GM12865 (cell line): ENCODE measurements at regions not wholly inside any gene's neighbourhood (a gene's known extent, or its start where the extent isn't known, plus 50 kb on each side); places are given as distances from the start of the nearest gene placed in this dataset.

Experiments
- DNase-seq: peaks from one replicate; pipeline ENCODE4 v3.0.0; 2010; ENCODE audit warnings: low read depth
- H3K4me3 ChIP-seq: 2 replicates; pipeline ENCODE4 v1.5.1; 2011; ENCODE audit warnings: mild to moderate bottlenecking, low read depth, low read length, control low read depth
- TF ChIP-seq, protein P1 (sequence below): IDR thresholded peaks from 2 replicates; pipeline ENCODE4 v1.5.1; 2011; ENCODE audit warnings: low read length, control low read depth, low read depth, inconsistent platforms; ENCODE audit not compliant: insufficient read depth; ENCODE audit errors: missing control alignments

DNA sequence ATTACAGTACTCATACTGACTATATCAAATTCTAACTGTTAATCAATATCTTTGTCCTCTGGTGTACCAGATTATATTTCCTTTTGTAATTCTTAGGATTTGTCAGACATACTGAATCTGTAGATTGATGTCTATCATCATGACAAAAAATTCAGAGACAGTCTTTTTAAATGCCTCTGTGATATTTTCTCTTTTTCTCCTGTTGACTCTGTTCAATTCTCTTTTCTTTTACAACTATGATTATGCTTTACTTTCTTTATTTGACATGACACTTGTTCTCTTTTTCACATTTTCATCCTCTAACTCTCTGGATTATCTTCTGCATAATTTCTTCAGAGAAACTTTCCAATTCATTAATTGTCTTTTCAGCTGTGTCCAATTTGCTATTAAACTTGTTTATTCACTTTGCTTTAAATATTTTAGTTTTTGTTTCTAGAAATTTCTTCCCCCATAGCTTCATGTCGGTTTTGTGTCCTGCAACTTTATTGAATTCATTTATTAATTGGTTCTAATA, 153.6 kb downstream of the PFKFB3 start:
- TF ChIP-seq, protein P1, sequence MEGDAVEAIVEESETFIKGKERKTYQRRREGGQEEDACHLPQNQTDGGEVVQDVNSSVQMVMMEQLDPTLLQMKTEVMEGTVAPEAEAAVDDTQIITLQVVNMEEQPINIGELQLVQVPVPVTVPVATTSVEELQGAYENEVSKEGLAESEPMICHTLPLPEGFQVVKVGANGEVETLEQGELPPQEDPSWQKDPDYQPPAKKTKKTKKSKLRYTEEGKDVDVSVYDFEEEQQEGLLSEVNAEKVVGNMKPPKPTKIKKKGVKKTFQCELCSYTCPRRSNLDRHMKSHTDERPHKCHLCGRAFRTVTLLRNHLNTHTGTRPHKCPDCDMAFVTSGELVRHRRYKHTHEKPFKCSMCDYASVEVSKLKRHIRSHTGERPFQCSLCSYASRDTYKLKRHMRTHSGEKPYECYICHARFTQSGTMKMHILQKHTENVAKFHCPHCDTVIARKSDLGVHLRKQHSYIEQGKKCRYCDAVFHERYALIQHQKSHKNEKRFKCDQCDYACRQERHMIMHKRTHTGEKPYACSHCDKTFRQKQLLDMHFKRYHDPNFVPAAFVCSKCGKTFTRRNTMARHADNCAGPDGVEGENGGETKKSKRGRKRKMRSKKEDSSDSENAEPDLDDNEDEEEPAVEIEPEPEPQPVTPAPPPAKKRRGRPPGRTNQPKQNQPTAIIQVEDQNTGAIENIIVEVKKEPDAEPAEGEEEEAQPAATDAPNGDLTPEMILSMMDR: no peak
- DNase-seq: no peak

DNA sequence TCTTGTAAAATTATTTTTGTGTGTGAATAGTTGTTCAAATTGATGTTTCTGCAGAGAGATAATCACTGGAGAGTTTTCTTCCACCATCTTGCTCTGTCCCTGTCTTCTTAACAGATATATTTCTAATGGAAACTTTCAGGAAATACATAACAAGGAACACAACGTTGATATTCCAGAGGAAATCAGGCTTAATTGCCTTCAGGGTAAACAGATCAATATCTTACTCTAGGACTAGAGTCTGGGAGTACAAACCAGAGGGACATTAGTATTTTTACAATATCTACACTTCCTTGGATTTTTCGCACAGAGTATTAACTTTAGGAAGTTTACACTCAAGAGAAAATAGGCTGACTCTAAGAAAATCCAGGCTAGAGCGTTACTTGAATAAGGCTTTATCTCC, 159.1 kb downstream of the PFKFB3 start:
- no peak overlapping the region for H3K4me3 ChIP-seq
- TF ChIP-seq, protein P1: no peak
- no peak for DNase-seq

More for the DNA sequence above, 153.6 kb downstream of the PFKFB3 start:
- H3K4me3 ChIP-seq: no peak overlapping the region

DNA sequence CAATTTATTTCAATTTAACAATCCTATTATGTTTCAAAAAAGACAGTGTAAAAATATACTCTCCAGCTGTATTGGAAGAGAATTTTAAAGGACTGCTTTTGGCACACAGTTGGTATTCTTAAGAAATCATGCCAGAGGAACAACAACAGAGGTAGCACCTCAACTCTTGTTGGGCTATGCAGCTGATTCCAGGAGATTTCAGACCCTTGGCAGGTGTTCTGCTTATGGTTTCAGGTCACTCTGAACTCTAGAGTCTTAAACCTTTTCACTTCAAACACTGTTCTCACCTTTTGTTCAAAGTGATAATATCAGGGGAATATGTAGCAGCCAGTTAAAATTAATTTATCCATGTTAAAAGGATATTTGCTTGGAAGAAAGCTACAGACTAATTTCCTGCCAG, 160.1 kb downstream of the PFKFB3 start:
- DNase-seq: no peak
- no peak overlapping the region for H3K4me3 ChIP-seq
- TF ChIP-seq, protein P1: no peak

DNA sequence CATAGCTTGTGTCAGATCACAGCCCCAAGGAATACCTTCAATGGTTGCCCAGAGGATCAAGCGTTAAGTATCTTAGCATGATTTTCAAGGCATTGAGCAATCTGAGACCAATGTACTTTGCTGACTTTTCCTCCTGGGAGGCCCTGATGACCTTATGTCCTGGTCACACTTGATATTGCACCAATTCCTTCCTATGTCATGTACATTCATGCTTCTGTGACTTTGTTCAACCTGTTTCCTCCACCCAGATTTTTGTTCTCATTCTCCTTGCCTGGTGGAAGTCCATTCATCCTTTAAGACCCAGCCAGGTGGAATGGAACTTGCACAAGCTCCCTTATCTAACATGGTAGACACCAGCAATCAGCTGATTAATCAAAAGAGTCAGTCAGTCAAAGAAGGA, 160.8 kb downstream of the PFKFB3 start:
- no peak for DNase-seq
- TF ChIP-seq, protein P1: no peak
- no peak overlapping the region for H3K4me3 ChIP-seq

DNA sequence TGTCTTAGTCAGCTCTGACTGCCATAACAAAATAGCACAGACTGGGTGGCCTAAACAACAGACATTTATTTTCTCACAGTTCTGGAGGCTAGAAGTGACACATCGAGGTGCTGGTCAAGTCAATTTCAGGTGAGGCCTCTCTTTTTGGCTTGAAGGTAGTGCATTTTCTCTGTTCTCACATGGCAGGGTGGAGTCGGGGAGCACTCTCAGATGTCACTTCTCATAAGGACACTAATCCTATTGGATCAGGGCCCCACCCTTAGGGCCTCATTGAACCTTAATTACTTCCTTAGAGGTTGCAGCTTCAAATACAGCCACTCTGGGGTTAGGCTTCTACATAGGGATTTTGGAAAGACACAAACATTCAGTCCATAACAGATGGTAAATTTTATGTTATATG, 161.6 kb downstream of the PFKFB3 start:
- no peak for DNase-seq

DNA sequence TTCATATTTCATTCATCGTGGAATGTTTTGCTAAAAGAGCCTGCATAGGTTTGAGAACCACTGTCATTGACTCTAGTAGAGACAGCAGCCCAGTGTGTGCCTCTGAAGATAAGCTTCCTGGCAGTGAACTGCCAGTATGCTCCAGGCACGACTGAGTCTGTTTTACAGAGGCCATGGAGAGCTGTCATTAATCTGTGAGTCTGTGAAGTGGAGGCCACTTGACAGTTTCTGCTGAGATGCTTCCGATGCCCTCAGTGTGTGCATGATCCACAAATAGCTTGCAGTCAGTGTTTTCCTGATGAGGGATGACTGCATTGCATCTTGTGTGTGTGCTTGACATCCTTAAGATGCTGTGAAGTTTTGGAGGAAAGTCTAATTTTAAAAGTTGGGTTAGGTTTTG, 162.2 kb downstream of the PFKFB3 start:
- no peak for DNase-seq
- TF ChIP-seq, protein P1: no peak
- no peak overlapping the region for H3K4me3 ChIP-seq

More for the DNA sequence above, 161.6 kb downstream of the PFKFB3 start:
- TF ChIP-seq, protein P1: no peak
- no peak overlapping the region for H3K4me3 ChIP-seq

DNA sequence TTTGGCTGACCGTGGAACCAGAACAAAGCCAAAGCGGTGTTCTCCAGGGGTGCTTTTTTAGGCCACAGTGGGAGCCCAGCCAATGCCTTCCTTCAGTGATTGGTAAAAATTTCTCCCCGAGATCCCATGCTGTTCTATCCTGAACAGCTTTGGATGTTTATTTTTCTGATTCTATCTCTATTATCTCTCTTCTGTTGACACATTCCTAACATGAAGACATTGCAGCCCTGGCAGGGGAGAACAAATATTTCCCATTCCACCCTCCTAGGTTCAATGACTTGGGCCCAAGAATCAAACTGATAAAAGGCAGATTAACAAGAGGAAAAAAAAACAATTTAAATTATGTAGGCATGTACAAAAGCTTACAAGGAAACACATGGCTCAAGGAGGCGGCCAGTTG, 162.7 kb downstream of the PFKFB3 start:
- TF ChIP-seq, protein P1: no peak
- no peak for DNase-seq

More for the DNA sequence above, 162.7 kb downstream of the PFKFB3 start:
- H3K4me3 ChIP-seq: no peak overlapping the region
